SU-DHL-6 (cell line): ENCODE measurements at regions not wholly inside any gene's neighbourhood (a gene's known extent, or its start where the extent isn't known, plus 50 kb on each side); places are given as distances from the start of the nearest gene placed in this dataset.

Experiments
- EZH2phosphoT487 ChIP-seq: fragments of 200-600 bp; sonication (generic), shearing (Covaris generic); conservative IDR thresholded peaks from 2 replicates; pipeline ENCODE4 v1.6.1; 2018; ENCODE audit warnings: mild to moderate bottlenecking, antibody characterized with exemption, low read length, moderate library complexity, mixed read lengths
- TF ChIP-seq, protein P1 (sequence below): fragments of 200-600 bp; sonication (generic); IDR thresholded peaks from one replicate; pipeline ENCODE4 v1.5.1; 2017; ENCODE audit warnings: antibody characterized with exemption, mild to moderate bottlenecking, low read length, moderate library complexity; ENCODE audit not compliant: insufficient read depth, poor library complexity, severe bottlenecking

DNA sequence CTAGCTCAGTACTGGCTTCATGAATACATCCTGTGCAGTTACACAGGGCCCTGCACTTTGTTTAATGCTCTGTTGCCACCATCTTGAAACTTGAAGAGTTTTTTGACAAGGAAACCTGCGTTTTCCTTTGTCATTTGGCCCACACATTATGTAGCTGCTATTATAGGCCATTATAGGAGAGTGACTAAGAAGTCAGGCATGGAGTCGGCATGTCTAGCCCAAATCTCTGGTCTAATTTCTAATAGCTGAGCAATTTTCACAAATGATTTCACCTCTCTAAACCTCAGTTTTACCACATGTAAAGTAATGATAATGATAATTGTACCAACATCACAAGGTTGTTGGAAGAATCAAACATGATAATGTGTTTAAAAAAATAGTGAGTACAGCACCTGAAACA is 67.1 kb upstream of the MYLIP start:
- no peak for TF ChIP-seq EZH2phosphoT487
- TF ChIP-seq, protein P1, sequence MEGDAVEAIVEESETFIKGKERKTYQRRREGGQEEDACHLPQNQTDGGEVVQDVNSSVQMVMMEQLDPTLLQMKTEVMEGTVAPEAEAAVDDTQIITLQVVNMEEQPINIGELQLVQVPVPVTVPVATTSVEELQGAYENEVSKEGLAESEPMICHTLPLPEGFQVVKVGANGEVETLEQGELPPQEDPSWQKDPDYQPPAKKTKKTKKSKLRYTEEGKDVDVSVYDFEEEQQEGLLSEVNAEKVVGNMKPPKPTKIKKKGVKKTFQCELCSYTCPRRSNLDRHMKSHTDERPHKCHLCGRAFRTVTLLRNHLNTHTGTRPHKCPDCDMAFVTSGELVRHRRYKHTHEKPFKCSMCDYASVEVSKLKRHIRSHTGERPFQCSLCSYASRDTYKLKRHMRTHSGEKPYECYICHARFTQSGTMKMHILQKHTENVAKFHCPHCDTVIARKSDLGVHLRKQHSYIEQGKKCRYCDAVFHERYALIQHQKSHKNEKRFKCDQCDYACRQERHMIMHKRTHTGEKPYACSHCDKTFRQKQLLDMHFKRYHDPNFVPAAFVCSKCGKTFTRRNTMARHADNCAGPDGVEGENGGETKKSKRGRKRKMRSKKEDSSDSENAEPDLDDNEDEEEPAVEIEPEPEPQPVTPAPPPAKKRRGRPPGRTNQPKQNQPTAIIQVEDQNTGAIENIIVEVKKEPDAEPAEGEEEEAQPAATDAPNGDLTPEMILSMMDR = no peak
